H9 (cell line): ENCODE measurements at regions not wholly inside any gene's neighbourhood (a gene's known extent, or its start where the extent isn't known, plus 50 kb on each side); places are given as distances from the start of the nearest gene placed in this dataset.

Experiments used
- DNase-seq: peaks from one replicate; pipeline ENCODE4 v3.0.0-alpha.2; 2017
- H2AFZ ChIP-seq: one replicate; pipeline ENCODE4 v1.6.1; 2013; ENCODE audit warnings: mild to moderate bottlenecking, low read length, control low read depth, moderate library complexity
- H2AK5ac ChIP-seq: 2 replicates; pipeline ENCODE4 v1.6.1; 2013; ENCODE audit warnings: low read length, control low read depth, mixed read lengths; ENCODE audit not compliant: insufficient read length
- H2BK120ac ChIP-seq: one replicate; pipeline ENCODE4 v1.6.1; 2013; ENCODE audit warnings: low read depth, mild to moderate bottlenecking, low read length, control low read depth, inconsistent platforms; ENCODE audit not compliant: poor library complexity, severe bottlenecking
- H2BK12ac ChIP-seq: 2 replicates; pipeline ENCODE4 v1.6.1; 2013; ENCODE audit warnings: low read length, control low read depth, mixed read lengths, low read depth; ENCODE audit not compliant: insufficient read length
- H2BK15ac ChIP-seq: 2 replicates; pipeline ENCODE4 v1.6.1; 2013; ENCODE audit warnings: low read depth, low read length, control low read depth
- H2BK20ac ChIP-seq: one replicate; pipeline ENCODE4 v1.6.1; 2013; ENCODE audit warnings: low read depth, mild to moderate bottlenecking, low read length, control low read depth, inconsistent platforms; ENCODE audit not compliant: poor library complexity, severe bottlenecking
- H2BK5ac ChIP-seq: 2 replicates; pipeline ENCODE4 v1.6.1; 2013; ENCODE audit warnings: low read length, control low read depth, mixed read lengths; ENCODE audit not compliant: insufficient read length
- H3K14ac ChIP-seq: 2 replicates; pipeline ENCODE4 v1.6.1; 2013; ENCODE audit warnings: low read length, control low read depth; ENCODE audit not compliant: insufficient read depth
- H3K18ac ChIP-seq: 2 replicates; pipeline ENCODE4 v1.6.1; 2013; ENCODE audit warnings: low read depth, mild to moderate bottlenecking, mixed read lengths, low read length, control low read depth; ENCODE audit not compliant: insufficient read length
- H3K23ac ChIP-seq: 2 replicates; pipeline ENCODE4 v1.6.1; 2013; ENCODE audit warnings: low read length, control low read depth, mixed read lengths, low read depth; ENCODE audit not compliant: insufficient read length
- H3K23me2 ChIP-seq: 2 replicates; pipeline ENCODE4 v1.6.1; 2013; ENCODE audit warnings: low read depth, mild to moderate bottlenecking, mixed read lengths, low read length, control low read depth; ENCODE audit not compliant: insufficient read length, poor library complexity, severe bottlenecking
- H3K27ac ChIP-seq: 2 replicates; pipeline ENCODE4 v1.5.1; 2013; ENCODE audit warnings: low read length, control low read depth, mixed read lengths, low read depth; ENCODE audit not compliant: insufficient read length
- H3K27me3 ChIP-seq: 2 replicates; pipeline ENCODE4 v1.6.1; 2013; ENCODE audit warnings: low read length, control low read depth, inconsistent platforms; ENCODE audit not compliant: insufficient read depth
- H3K4ac ChIP-seq: 2 replicates; pipeline ENCODE4 v1.6.1; 2013; ENCODE audit warnings: low read depth, mild to moderate bottlenecking, control low read depth, inconsistent platforms, low read length, moderate library complexity
- H3K4me1 ChIP-seq: 2 replicates; pipeline ENCODE4 v1.6.1; 2013; ENCODE audit warnings: low read length, control low read depth, inconsistent platforms; ENCODE audit not compliant: insufficient read depth
- H3K4me2 ChIP-seq: 2 replicates; pipeline ENCODE4 v1.6.1; 2013; ENCODE audit warnings: low read length, control low read depth, mixed read lengths; ENCODE audit not compliant: insufficient read length, insufficient read depth
- H3K56ac ChIP-seq: 2 replicates; pipeline ENCODE4 v1.6.1; 2013; ENCODE audit warnings: low read depth, mild to moderate bottlenecking, mixed read lengths, low read length, control low read depth; ENCODE audit not compliant: insufficient read length
- H3K79me1 ChIP-seq: 2 replicates; pipeline ENCODE4 v1.6.1; 2013; ENCODE audit warnings: low read depth, mild to moderate bottlenecking, moderate library complexity, low read length, control low read depth, inconsistent platforms; ENCODE audit not compliant: insufficient read depth, poor library complexity, severe bottlenecking
- H3K79me2 ChIP-seq: 2 replicates; pipeline ENCODE4 v1.6.1; 2013; ENCODE audit warnings: low read length, control low read depth, inconsistent platforms; ENCODE audit not compliant: insufficient read depth
- H3K9ac ChIP-seq: 2 replicates; pipeline ENCODE4 v1.6.1; 2013; ENCODE audit warnings: low read length, control low read depth, mixed read lengths; ENCODE audit not compliant: insufficient read length; ENCODE audit errors: extremely low read depth
- H3K9me3 ChIP-seq: one replicate; pipeline ENCODE4 v1.6.1; 2013; ENCODE audit warnings: low read depth, low read length, inconsistent platforms; ENCODE audit not compliant: control insufficient read depth
- H3T11ph ChIP-seq: one replicate; pipeline ENCODE4 v1.6.1; 2013; ENCODE audit warnings: mild to moderate bottlenecking, low read length, control low read depth, inconsistent platforms
- H4K20me1 ChIP-seq: one replicate; pipeline ENCODE4 v1.6.1; 2013; ENCODE audit not compliant: control insufficient read depth, insufficient read length, insufficient read depth
- H4K5ac ChIP-seq: 2 replicates; pipeline ENCODE4 v1.6.1; 2013; ENCODE audit warnings: low read depth, mild to moderate bottlenecking, mixed read lengths, low read length, control low read depth; ENCODE audit not compliant: insufficient read length
- H4K8ac ChIP-seq: replicated peaks from 2 replicates; pipeline ENCODE4 v1.6.1; 2013; ENCODE audit warnings: low read length, control low read depth, mixed read lengths, low read depth; ENCODE audit not compliant: insufficient read length
- H4K91ac ChIP-seq: 2 replicates; pipeline ENCODE4 v1.6.1; 2013; ENCODE audit warnings: low read depth, mild to moderate bottlenecking, moderate library complexity, mixed read lengths, low read length, control low read depth; ENCODE audit not compliant: insufficient read length
- H3K27ac Mint-ChIP-seq, 3 experiments: 2 replicates in 2 of 3; 3 replicates in 1 of 3; pipeline ENCODE4 v1.8.0; 2020 to 2021; ENCODE audit warnings: mixed read lengths in 3 of 3, mild to moderate bottlenecking in 1 of 3, moderate library complexity in 1 of 3
- H3K27me3 Mint-ChIP-seq: 2 replicates; pipeline ENCODE4 v1.8.0; 2021; ENCODE audit warnings: low read depth, mild to moderate bottlenecking, moderate library complexity, mixed read lengths
- H3K36me3 Mint-ChIP-seq, 3 experiments: 2 replicates in 2 of 3; 3 replicates in 1 of 3; pipeline ENCODE4 v1.8.0; 2020 to 2021; ENCODE audit warnings: low read depth in 3 of 3, mixed read lengths in 3 of 3; ENCODE audit not compliant: insufficient read depth in 1 of 3
- H3K4me1 Mint-ChIP-seq, 2 experiments: 2 replicates each; pipeline ENCODE4 v1.8.0; 2020; ENCODE audit warnings: mixed read lengths in 2 of 2
- H3K4me3 Mint-ChIP-seq, 2 experiments: 2 replicates in 1 of 2; 3 replicates in 1 of 2; pipeline ENCODE4 v1.8.0; 2020 to 2021; ENCODE audit warnings: mild to moderate bottlenecking in 2 of 2, mixed read lengths in 2 of 2, moderate library complexity in 1 of 2
- H3K9me3 Mint-ChIP-seq, 2 experiments: 2 replicates in 1 of 2; 3 replicates in 1 of 2; pipeline ENCODE4 v1.8.0; 2020; ENCODE audit warnings: mild to moderate bottlenecking in 2 of 2, mixed read lengths in 2 of 2, moderate library complexity in 1 of 2
- WGBS: extraction: QIAGEN DNeasy Blood & Tissue Kit; methylation state at CpG from one replicate; pipeline ENCODE4 v1.1.7; 2013; ENCODE audit warnings: missing lambda C conversion rate, low lambda C conversion rate, mixed read lengths; ENCODE audit not compliant: insufficient read length; ENCODE audit errors: extremely low coverage; 5-methylcytosine and 5-hydroxymethylcytosine counted together
- TF ChIP-seq, protein P1 (sequence below): fragments of 200-600 bp; sonication (generic); conservative IDR thresholded peaks from 3 replicates; pipeline ENCODE4 v1.8.0; 2021; ENCODE audit warnings: antibody characterized with exemption, mild to moderate bottlenecking

- no peak overlapping the region for H3K18ac ChIP-seq
- no peak overlapping the region for H2BK20ac ChIP-seq
- TF ChIP-seq, protein P1, sequence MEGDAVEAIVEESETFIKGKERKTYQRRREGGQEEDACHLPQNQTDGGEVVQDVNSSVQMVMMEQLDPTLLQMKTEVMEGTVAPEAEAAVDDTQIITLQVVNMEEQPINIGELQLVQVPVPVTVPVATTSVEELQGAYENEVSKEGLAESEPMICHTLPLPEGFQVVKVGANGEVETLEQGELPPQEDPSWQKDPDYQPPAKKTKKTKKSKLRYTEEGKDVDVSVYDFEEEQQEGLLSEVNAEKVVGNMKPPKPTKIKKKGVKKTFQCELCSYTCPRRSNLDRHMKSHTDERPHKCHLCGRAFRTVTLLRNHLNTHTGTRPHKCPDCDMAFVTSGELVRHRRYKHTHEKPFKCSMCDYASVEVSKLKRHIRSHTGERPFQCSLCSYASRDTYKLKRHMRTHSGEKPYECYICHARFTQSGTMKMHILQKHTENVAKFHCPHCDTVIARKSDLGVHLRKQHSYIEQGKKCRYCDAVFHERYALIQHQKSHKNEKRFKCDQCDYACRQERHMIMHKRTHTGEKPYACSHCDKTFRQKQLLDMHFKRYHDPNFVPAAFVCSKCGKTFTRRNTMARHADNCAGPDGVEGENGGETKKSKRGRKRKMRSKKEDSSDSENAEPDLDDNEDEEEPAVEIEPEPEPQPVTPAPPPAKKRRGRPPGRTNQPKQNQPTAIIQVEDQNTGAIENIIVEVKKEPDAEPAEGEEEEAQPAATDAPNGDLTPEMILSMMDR = peak; percentile 69
- H3K9me3 Mint-ChIP-seq = no peaks in the 10 kb centered on the region
- no peak overlapping the region for H3K4me2 ChIP-seq
- no peak overlapping the region for H2BK15ac ChIP-seq
- H4K91ac ChIP-seq = no peak overlapping the region
- H3K9ac ChIP-seq = no peak overlapping the region
- no peak overlapping the region for H3T11ph ChIP-seq
- no peak overlapping the region for H2BK12ac ChIP-seq
- peaks cover 4 to 11% of the 10 kb centered on the region in 2 experiments; a peak in 3 of 4 replicates for H3K4me1 Mint-ChIP-seq
- no peak overlapping the region for H3K14ac ChIP-seq
- H4K20me1 ChIP-seq = no peaks in the 10 kb centered on the region
- no peak overlapping the region for H2AFZ ChIP-seq
- H3K36me3 Mint-ChIP-seq = no peaks in the 10 kb centered on the region
- H3K56ac ChIP-seq = no peak overlapping the region
- no peaks in the 10 kb centered on the region for H3K23me2 ChIP-seq
- no peaks in the 10 kb centered on the region for H3K9me3 ChIP-seq
- H3K27me3 ChIP-seq = no peaks in the 10 kb centered on the region
- no peaks in the 10 kb centered on the region for H3K4me1 ChIP-seq
- no peak overlapping the region for H2BK120ac ChIP-seq
- H4K5ac ChIP-seq = no peak overlapping the region
- H3K4ac ChIP-seq = no peak overlapping the region
- no peak overlapping the region for H3K27ac Mint-ChIP-seq
- no peak overlapping the region for H2BK5ac ChIP-seq
- DNase-seq = peak; percentile 76
- H3K23ac ChIP-seq = no peak overlapping the region
- no peaks in the 10 kb centered on the region for H3K79me1 ChIP-seq
- H3K4me3 Mint-ChIP-seq = no peak overlapping the region
- H4K8ac ChIP-seq = no peak overlapping the region
- no peaks in the 10 kb centered on the region for H3K79me2 ChIP-seq
- no peak overlapping the region for H3K27ac ChIP-seq
- no CpG with 5 or more reads among the region's 2 CpGs for WGBS
- H3K27me3 Mint-ChIP-seq = peaks cover 7% of the 10 kb centered on the region
- no peak overlapping the region for H2AK5ac ChIP-seq
Measured at GRCh38 chr7:131836733-131837132, 280.3 kb upstream of the PODXL start.
